Fibroblast of the conjunctiva (primary cell): ENCODE measurements at regions not wholly inside any gene's neighbourhood (a gene's known extent, or its start where the extent isn't known, plus 50 kb on each side); places are given as distances from the start of the nearest gene placed in this dataset.

ENCODE experiments used
- DNase-seq: peaks from one replicate; pipeline ENCODE4 v3.0.0-alpha.2; 2010; ENCODE audit warnings: low read depth

GRCh38 chr3:124409650-124410275, 320.5 kb upstream of the UMPS start:
- DNase-seq: no peak

DNA sequence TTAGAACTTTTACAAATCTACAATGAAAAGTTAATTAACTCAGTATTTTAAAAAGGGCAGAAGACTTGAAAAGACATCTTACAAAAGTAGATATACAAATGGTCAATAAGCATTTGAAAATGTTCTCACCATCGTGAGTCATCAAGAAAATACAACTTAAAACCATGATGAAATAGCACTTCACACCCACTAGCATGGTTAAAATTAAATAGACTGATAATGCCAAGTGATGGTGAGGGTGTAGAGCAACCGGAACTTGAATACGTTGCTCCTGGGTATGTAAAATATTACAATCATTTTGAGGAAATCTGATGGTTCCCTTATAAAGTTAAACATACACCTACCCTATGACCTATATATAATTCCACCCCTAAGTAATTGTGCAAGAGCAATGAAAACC, 319.8 kb upstream of the UMPS start:
- DNase-seq: no peak

GRCh38 chr3:124411728-124412127, 318.5 kb upstream of the UMPS start:
- no peak for DNase-seq

GRCh38 chr3:124412644-124413043, 317.6 kb upstream of the UMPS start:
- no peak for DNase-seq

DNA sequence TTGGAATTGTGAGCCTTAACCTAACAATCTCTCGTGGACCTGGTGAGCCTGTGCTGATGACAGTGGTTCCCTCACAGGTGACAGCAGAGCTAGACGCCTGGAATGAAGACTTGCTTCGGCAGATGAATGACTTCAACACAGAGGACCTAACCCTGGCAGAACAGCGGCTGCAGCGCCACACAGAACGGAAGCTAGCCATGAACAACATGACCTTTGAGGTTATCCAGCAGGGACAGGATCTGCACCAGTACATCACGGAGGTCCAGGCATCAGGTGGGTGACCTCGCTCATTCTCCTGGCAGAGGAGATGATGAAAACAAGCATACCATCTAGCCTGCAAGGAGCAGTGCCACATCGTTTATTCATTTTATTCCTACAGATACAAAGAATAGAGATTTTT, 316.9 kb upstream of the UMPS start:
- DNase-seq: no peak

DNA sequence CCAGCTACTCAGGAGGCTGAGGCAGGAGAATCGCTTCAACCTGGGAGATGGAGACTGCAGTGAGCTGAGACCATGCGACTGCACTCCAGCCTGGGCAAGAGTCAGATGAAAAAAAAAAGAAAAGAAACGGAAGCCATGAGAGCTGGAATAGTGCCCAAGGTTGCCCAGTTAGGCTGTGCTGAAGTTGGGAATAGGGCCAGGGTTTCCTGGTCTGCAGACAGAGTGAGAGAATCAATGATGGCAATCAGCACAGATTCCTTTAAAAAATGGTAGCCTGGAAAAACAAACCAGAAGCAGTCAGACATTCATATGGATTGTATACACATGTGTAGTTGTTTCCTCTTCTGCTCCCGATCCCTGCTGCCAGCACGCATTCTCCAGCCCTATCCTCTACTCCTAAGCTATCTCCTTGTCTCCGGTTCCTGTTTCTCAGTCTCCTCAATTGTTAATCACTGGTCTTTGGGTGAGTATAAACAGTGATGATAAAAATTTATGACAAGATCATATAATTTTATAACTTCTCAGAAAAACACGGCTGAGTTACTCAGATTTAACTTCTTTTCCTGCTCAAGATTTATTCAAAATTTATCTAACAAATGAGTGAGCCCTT, 316.2 kb upstream of the UMPS start:
- no peak for DNase-seq

DNA sequence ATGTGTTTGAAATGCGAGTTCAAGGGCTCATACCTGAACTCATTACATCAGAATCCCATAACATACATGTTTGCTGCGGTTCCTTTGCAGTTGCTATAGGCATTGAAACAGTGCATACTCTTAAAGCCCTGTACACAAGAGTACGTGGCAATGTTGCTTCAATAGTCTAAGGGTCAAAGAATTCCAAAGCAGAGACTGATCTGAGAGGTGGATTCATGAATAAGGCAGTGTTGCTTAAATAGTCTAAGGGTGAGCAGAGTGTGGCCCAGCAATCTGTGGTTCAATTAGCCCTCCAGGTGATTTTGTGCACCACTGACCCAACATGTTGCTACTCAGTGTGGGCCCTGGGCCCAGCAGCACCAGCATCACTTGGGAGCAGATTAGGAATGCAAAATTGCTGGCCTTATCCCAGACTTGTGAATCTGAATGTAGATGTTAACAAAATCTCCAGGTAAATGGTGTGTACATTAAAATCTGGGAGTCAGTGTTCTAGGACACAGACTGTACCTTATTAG, 314.7 kb upstream of the UMPS start:
- DNase-seq: no peak

DNA sequence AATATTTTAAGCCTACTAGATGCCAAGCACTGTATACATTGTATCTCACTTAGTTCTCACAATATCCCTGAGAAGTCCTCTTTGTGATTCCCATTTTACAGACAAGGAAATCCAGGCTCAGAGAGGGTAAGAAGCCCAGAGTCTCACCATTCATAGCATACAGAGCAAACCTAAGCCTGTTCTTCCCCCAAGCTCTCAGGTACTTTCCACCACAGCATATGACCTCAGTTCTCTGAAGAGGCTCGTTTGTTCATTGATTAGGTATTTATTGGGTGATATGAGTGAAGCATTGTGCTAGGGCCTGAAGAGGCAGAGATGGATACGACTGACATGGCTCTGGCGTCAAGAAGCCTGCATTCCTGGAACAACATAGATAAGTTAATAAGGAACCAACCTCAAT, 310.9 kb upstream of the UMPS start:
- no peak for DNase-seq

GRCh38 chr3:124420392-124420791, 309.9 kb upstream of the UMPS start:
- no peak for DNase-seq

DNA sequence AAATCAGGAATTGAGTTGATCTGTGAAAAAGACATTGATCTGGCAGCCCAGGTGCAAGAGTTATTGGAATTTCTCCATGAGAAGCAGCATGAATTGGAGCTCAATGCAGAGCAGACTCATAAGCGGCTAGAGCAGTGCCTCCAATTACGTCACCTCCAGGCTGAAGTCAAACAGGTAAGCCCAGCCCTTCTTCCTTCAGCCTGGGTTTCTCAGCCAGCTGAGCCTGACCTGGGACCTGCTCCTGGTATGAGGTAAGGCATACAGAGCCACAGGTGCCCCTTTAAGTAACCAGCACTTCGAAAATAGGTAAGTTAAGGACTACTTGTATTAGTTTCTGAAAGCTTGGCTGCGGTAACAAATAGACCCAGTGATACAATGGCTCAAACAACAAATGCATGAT, 307.4 kb upstream of the UMPS start:
- DNase-seq: no peak

DNA sequence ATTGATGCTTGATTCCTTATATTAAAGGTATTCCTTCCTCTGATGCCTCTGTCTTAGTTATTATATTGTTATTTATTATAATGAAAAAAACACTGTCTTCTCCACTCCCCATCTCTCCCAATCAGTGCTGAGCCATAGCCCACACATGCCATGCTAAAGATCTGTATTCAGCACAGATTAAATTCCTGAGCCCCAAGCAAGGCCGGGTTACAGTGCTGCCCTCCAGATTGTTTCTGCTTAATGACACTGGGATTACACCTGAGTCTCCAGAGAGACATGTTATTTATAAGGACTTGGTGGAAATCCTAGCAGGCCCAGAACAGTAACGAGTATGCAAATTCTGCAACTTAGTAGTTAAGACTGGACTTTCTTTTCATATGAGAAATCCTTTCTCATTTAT, 305.9 kb upstream of the UMPS start:
- no peak for DNase-seq

DNA sequence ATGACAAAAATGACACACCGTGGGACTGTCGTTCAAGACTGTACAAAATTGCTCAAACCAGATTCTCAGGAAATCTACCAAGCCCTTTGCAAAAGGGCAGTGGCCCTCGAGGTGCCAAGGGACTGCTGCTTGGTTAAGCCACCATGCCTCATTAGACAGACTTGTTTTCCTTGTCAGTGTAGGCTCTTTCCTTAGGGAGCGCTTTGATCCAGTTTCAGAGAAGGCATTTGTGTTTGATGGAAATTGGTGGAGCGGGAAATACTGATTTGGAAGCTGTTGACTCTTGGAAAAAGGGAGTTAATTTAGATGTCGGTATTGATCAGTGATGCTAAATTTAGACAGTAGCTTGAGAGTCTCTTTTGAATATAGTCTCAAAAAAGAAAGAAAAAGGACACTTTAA, 304.3 kb upstream of the UMPS start:
- DNase-seq: no peak

GRCh38 chr3:124428372-124429128, 301.7 kb upstream of the UMPS start:
- DNase-seq: no peak

GRCh38 chr3:124429129-124429815, 301.0 kb upstream of the UMPS start:
- DNase-seq: no peak

DNA sequence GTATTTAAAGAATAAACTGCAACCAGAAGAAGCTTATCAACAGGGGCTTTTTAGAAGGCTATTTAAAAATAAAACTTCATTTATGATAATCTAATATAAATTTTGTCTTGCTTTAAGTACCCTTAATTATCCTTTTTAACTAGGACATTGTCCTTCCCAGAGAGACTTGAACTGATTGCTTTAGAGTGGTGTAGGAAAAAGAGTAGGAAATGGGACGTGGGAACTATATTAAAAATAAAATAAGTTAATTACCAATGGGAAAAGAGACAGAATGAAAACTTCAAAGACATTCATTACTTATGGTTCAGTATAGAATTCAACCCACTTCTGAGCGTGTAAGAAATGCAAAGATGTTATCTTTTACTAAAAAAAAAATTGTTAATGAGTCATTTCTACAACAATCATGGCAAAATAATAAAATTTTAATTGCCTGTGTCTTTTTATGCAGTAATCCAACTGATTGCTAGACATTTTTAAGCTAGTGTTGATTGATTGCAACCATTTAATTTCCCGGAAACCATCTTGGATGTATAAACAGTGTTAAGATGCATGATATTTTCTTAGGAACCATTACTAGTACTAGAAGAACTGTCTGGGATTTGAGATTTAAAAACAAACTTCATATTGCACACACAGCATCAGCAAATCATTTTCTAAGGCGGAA, 298.8 kb upstream of the UMPS start:
- DNase-seq: no peak

DNA sequence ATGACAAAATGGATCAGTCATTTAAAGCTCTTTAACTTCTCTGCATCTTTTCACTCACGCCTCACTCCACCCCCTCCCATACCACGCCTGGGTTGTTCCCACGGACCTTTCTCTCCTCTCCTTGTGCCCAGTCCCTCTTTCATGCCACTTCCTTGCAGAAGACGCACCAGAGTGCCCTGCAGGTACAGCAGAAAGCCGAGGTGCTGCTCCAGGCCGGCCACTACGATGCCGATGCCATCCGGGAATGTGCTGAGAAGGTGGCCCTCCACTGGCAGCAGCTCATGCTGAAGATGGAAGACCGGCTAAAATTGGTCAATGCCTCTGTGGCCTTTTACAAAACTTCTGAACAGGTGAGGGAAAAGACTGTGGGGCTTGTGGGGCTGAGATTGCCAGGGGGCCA, 296.1 kb upstream of the UMPS start:
- DNase-seq: no peak

DNA sequence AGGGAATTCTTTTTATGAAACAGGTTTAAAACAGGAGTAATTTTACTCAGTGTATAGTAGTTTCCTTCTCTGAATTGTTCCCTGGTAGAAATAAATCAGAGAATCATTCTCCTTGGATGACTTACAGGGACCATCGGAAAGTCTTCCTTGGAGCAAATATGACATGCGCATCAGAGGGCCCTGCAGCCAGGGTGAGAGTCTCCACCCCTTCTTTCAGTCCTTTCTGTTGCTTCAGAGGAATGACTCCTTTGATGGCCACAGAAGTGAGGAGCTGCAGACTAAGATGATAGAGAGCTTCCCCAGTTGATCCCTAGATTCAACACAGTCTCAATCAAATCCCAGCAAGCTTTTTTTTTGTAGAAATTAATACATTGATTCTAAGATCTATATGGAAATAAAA, 294.8 kb upstream of the UMPS start:
- no peak for DNase-seq

DNA sequence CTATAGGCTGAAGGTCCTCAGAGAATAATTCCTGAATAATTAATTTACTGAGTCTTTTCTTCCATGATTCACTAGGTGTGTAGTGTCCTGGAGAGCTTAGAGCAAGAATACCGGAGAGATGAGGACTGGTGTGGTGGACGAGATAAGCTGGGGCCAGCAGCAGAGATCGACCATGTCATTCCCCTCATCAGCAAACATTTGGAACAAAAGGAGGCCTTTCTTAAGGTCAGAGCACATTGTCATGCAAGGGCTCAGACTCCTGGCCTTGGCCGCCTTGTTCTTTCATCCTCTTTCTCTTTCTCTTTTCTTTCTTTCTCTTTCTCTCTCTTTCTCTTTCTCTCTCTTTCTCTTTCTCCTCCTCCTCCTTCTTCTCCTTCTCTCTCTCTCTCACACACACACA, 291.4 kb upstream of the UMPS start:
- no peak for DNase-seq

GRCh38 chr3:124439603-124440002, 290.6 kb upstream of the UMPS start:
- DNase-seq: no peak

DNA sequence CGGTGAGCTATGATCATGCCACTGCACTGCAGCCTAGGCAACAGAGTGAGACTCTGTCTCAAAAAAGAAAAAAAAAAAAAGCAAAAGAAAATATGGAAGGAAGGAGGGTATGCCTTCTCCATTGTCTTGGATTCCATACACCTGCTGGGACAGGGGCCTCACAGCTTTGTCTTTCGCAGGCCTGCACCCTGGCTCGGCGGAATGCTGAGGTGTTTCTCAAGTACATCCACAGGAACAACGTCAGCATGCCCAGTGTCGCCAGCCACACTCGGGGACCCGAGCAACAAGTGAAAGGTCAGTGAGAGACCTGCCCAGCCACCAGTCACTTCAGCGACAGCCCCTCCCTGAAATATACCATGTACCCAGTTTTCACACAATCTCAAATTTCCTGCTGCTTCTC, 288.5 kb upstream of the UMPS start:
- DNase-seq: no peak

DNA sequence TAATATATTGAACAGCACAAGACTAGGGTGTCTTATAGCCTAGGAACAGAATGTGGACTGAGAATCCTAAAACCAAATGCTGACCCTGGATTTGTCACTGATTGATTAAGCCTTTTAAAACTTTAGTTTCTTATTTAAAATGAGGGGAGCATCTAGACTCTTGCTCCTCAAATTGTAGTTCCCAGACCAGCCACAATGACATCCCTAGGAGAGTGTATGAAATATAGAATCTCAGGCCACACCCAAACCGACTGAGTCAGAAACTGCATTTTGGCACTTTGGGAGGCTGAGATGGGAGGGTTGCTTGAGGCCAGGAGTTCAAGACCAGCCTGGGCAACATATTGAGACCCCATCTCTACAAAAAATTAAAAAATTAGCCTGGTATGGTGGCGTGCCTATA, 287.8 kb upstream of the UMPS start:
- DNase-seq: no peak

DNA sequence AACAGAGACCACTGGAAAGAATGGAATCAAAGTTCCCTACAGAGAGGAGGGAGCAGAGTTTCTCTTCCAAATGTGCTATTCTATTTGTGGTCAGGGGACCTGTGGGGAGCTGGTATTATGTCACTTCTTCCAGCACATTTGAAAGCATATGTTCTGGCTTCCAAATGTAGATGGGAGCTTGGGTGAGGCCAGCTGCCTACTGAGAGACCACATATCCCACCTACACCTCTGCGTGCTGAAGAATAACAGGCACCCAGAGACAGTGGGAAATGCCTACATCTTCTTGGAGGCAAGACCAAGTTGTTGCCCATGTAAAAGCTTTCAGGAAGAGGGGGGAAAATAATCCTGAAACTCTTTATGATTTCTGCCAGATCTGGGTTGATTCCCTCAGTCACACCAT, 286.8 kb upstream of the UMPS start:
- no peak for DNase-seq
